GM18517 (cell line): ENCODE measurements at regions not wholly inside any gene's neighbourhood (a gene's known extent, or its start where the extent isn't known, plus 50 kb on each side); places are given as distances from the start of the nearest gene placed in this dataset.
"Not testable (repeated sequence)": the region's sequence is repeated elsewhere in the genome, so short reads cannot be mapped to it uniquely, and the experiment has no call there.

Source experiments
- ATAC-seq: cut with Tn5 transposase; IDR thresholded peaks from one replicate; pipeline ENCODE4 v1.9.1; 2021; ENCODE audit warnings: mild to moderate bottlenecking, moderate library complexity; ENCODE audit not compliant: unreplicated experiment

- ATAC-seq = no peak
Observed at GRCh38 chr10:64174666-64175255, 653.6 kb downstream of the REEP3 start.

GRCh38 chr10:64175271-64175962 lies 654.2 kb downstream of the REEP3 start:
- no peak for ATAC-seq

GRCh38 chr10:64182671-64183070 lies 661.5 kb downstream of the REEP3 start:
- no peak for ATAC-seq

GRCh38 chr10:64191286-64191685 lies 670.1 kb downstream of the REEP3 start:
- no peak for ATAC-seq

GRCh38 chr10:64196638-64197315 lies 675.6 kb downstream of the REEP3 start:
- ATAC-seq = no peak

- no peak for ATAC-seq
Observed at GRCh38 chr10:64201936-64202335, 680.7 kb downstream of the REEP3 start.

GRCh38 chr10:64204504-64204903 lies 683.3 kb downstream of the REEP3 start:
- ATAC-seq = not testable (repeated sequence)

- ATAC-seq = no peak
Observed at GRCh38 chr10:64206409-64206808, 685.2 kb downstream of the REEP3 start.

- ATAC-seq = no peak
Observed at GRCh38 chr10:64209561-64209960, 688.4 kb downstream of the REEP3 start.

- no peak for ATAC-seq
Observed at GRCh38 chr10:64210211-64210610, 689.0 kb downstream of the REEP3 start.

- no peak for ATAC-seq
Observed at GRCh38 chr10:64211466-64211865, 690.3 kb downstream of the REEP3 start.

GRCh38 chr10:64215088-64215487 lies 693.9 kb downstream of the REEP3 start:
- ATAC-seq = no peak

GRCh38 chr10:64219271-64220025 lies 698.2 kb downstream of the REEP3 start:
- ATAC-seq = no peak

- no peak for ATAC-seq
Observed at GRCh38 chr10:64234489-64234888, 713.3 kb downstream of the REEP3 start.

GRCh38 chr10:64257704-64258103 lies 736.5 kb downstream of the REEP3 start:
- no peak for ATAC-seq

- ATAC-seq = peak; percentile 74
Observed at GRCh38 chr10:64261092-64261491, 739.9 kb downstream of the REEP3 start.

- no peak for ATAC-seq
Observed at GRCh38 chr10:64261676-64262075, 740.5 kb downstream of the REEP3 start.

- ATAC-seq = no peak
Observed at GRCh38 chr10:64265961-64266360, 744.8 kb downstream of the REEP3 start.

- no peak for ATAC-seq
Observed at GRCh38 chr10:64271508-64271907, 750.3 kb downstream of the REEP3 start.

GRCh38 chr10:64271983-64272382 lies 750.8 kb downstream of the REEP3 start:
- no peak for ATAC-seq

GRCh38 chr10:64275001-64275400 lies 753.8 kb downstream of the REEP3 start:
- ATAC-seq = no peak
